Kidney epithelial cell (primary cell): ENCODE measurements at regions not wholly inside any gene's neighbourhood (a gene's known extent, or its start where the extent isn't known, plus 50 kb on each side); places are given as distances from the start of the nearest gene placed in this dataset.
"Not testable (repeated sequence)": the region's sequence is repeated elsewhere in the genome, so short reads cannot be mapped to it uniquely, and the experiment has no call there.

Experiments used
- DNase-seq: peaks from one replicate; pipeline ENCODE4 v3.0.0-alpha.2; 2010; ENCODE audit warnings: low read depth
- H3K27me3 ChIP-seq: 2 replicates; pipeline ENCODE4 v1.6.0; 2011; ENCODE audit warnings: low read length; ENCODE audit not compliant: control insufficient read depth, insufficient read depth
- H3K36me3 ChIP-seq: 2 replicates; pipeline ENCODE4 v1.5.1; 2011; ENCODE audit warnings: low read length; ENCODE audit not compliant: control insufficient read depth, insufficient read depth
- H3K4me3 ChIP-seq: 2 replicates; pipeline ENCODE4 v1.5.1; 2011; ENCODE audit warnings: low read depth, mild to moderate bottlenecking, control low read depth, low read length

DNA sequence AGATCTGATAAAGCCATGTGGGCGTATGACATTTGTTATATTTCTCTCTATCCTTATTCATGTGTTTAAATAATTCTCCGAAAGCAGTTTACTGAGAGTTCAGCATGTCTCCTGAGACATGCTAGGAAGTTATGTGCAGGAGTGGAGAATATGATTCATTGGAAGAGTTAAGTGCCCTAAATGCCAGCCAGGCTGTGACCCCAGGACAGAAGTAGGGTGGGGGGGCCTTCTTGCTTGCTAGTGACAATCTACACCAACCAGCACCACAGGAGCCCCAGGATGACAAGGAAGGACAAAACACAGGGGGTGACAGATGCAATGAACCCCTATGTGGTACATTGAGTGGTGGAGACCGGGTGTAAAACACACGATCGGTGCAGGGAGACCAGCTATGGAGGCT, 79.5 kb upstream of the PLGLB2 start:
- H3K27me3 ChIP-seq, H3K36me3 ChIP-seq, H3K4me3 ChIP-seq, DNase-seq: not testable (repeated sequence)

DNA sequence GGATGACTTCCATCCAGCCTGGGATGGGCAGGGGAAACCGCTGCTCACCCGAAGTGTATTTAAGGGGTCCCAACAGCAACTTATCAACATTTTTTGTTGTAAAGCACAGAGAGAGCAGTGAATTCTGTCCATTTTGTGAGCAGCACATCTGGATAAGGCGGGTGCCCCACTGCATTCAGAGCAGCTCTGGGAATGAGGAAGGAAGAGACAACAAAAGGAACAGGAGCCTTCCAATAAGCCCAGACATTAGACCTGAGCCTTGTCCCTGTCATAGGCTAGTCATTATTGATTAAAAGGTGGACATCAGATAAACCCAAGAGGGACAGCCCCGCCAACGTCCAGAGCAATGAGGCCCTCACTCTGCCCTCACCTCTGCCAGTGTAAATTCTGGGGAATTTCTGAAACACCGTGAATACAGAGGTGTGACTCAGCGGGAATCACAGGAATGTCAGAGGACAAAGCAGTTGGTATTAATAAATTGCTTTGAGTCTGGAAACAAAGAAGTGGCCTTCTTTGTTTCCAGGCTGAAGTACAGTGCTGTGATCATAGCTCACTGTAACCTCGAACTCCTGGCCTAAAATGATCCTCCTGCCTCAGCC, 78.2 kb upstream of the PLGLB2 start:
- H3K36me3 ChIP-seq, H3K4me3 ChIP-seq, H3K27me3 ChIP-seq, DNase-seq: not testable (repeated sequence)

DNA sequence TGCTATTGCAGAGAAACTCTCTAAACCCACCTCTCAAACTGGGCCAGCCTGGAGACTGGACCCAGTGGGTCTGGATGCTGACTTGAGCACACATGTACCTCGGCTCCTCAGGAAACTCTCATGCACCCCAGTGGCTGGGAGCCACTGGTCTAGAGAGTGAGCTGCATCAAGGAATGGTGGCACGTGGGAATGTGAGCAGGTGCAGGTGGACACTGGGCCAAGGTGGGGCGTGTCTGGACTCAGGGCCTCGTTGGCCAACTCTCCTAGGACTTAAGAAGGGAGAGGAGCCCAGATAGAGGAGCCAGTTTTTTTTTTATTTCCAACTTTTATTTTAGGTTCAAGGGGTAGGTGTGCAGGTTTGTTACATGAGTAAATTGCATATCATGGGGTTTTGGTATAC, 75.5 kb upstream of the PLGLB2 start:
- H3K36me3 ChIP-seq, H3K4me3 ChIP-seq, H3K27me3 ChIP-seq, DNase-seq: not testable (repeated sequence)

DNA sequence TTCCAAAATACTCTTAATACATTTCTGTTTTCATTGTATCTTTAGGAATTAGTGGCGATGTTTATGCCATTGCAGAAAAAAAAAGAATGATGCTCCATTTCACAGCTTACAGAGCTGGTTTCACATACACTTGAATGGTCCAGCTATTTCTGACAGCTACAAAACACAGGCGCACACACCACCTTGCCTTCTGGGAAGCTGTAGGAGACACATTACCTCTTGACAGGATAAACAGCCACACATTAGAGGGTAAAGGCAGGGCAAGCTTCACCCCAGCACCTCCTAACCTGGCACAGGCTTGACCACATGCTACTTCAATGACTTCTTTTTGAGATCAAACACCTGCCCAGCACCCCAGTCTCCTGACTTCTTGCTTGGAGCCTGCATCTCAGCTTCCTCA, 73.2 kb upstream of the PLGLB2 start:
- not testable (repeated sequence) for H3K4me3 ChIP-seq, H3K27me3 ChIP-seq, DNase-seq, H3K36me3 ChIP-seq

DNA sequence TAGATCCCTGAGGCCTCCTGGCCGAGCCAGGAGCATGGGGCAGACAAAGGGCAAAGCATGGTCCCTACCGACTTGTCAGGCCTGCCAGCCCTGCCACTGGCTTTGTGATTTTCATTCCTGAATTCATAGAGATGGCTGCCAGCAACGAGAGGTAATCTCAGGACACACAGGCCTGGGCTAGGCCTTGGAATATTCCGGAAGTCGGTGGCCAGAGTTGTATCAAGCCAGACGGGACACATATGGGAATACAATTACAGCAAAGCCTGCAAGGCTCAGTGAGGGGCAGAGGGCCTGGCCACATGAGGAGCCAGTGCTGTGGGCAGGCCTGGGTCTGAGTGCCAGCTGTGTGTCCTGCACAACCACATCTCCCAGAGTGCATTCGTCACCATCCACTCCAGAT, 72.4 kb upstream of the PLGLB2 start:
- not testable (repeated sequence) for DNase-seq, H3K27me3 ChIP-seq, H3K4me3 ChIP-seq, H3K36me3 ChIP-seq

DNA sequence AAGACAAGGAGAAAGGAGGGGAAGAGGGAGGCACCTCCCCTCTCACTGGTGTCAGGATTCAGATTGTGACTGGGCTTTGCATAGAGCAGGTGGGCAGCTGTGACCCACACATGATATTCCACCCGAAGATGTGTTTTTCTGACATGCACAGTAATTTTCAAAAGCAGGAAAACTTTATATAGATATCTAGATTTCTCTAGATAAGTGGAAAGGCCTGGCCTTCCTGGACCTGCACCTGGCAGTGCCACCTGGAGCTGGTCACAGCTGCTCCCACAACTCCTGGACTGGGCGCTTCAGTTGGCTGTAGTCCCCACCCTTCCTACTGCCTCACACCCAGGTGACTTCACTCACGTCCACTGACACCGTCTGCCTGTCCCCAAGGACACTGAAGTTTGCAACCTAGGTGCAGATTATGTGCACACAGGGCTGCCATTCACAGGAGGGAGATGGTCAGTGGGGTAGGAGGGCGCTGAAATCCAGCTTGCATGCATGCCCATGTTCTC, 70.4 kb upstream of the PLGLB2 start:
- not testable (repeated sequence) for H3K36me3 ChIP-seq, H3K27me3 ChIP-seq, DNase-seq, H3K4me3 ChIP-seq

DNA sequence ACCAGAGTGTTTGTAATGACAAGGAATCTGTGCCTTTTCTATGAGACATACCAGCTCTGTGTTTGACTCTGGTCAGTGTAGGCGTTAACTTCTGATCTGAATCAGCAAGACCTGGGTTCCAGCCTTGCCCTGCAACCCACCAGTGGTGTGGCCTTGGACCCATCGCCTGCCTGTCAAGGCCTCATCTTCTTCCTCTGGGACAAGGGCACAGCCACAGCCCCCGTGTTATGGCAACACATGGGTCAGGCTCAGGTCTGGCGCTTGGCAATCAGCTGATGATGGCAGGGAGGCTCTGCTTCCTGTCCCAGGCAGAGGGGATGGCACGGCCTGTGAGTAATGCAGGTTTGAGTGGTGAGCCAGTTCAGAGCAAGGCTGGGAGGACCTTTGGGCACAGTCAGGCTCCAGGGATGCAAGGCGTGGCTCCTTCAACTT, 69.1 kb upstream of the PLGLB2 start:
- H3K4me3 ChIP-seq, H3K27me3 ChIP-seq, H3K36me3 ChIP-seq, DNase-seq: not testable (repeated sequence)

DNA sequence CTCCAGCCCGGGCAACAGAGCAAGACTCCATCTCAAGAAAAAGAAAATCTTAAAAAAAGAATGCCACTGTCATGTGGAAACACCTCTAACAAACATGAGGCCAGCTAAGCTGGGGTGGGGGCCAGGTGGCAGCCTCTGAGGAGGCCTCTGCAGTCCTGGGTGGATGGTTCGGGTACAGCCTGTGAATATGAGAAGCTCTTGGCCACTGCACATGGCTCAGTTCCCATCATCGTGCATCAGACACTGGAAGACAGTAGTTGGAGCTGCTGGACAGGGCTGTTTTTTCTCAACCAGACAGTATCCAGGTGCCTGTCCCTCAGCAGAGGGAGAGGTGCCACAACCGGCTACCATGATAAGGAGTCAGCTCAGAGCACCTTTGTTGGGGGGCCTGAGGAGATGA, 67.9 kb upstream of the PLGLB2 start:
- not testable (repeated sequence) for H3K27me3 ChIP-seq, H3K4me3 ChIP-seq, H3K36me3 ChIP-seq, DNase-seq

DNA sequence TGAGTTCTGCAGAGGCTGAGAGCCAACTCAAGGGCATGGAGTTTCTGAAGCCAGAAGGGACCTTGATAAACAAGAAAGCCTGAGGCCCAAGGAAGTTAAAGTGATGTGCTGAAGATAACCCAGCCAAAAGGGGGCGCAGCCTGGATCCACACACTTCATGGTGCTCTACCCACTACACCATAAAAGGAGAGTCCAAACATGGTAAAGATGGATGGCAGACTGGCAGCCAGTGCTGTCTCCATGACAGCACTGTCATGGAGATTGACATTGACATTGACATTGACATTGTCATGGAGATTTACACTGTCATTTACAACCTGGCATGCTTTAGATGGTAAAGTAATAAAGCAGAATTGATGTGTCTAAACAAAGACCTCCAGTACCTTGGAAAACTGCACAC, 67.2 kb upstream of the PLGLB2 start:
- not testable (repeated sequence) for DNase-seq

DNA sequence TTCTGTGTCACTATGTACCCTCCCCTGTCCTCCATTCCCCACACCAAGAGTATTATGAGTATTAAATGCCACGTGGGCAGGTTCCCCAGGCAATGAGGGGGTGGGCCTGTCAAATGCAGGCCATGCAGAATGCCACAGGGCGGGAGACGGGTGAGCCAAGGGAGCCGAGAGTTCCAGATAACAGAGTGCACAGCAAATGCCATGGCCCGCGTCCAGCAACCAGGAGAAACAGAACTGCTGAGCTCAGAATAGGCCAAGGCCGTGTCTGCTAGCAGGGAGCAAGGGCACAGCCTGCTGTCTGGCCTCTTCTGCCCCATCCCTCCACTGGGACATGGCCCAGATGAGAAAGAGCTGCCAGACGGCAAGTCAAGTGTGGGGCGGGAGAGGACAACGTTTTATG, 64.4 kb upstream of the PLGLB2 start:
- not testable (repeated sequence) for H3K4me3 ChIP-seq, H3K36me3 ChIP-seq, DNase-seq, H3K27me3 ChIP-seq

More for the DNA sequence above, 67.2 kb upstream of the PLGLB2 start:
- not testable (repeated sequence) for H3K36me3 ChIP-seq, H3K4me3 ChIP-seq, H3K27me3 ChIP-seq

DNA sequence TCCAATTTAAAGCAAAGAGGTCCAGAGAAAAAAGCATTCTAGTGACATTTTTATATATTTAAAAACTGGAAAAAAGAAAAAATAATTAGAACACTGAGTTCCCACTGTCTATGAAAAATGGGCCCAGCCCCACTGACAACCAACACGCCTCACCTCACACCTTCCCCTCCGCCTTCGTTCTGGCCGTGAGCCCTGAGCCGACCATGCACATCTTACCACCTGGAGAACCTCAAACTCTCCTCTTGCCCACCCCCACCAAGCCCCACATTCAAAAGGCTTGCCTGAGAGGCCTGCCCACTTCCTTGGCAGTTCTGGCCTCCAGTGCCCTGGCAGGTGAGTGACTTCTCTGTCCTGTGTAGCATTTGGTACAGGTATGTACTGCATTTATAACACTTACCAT, 63.9 kb upstream of the PLGLB2 start:
- not testable (repeated sequence) for H3K4me3 ChIP-seq, DNase-seq, H3K36me3 ChIP-seq, H3K27me3 ChIP-seq

DNA sequence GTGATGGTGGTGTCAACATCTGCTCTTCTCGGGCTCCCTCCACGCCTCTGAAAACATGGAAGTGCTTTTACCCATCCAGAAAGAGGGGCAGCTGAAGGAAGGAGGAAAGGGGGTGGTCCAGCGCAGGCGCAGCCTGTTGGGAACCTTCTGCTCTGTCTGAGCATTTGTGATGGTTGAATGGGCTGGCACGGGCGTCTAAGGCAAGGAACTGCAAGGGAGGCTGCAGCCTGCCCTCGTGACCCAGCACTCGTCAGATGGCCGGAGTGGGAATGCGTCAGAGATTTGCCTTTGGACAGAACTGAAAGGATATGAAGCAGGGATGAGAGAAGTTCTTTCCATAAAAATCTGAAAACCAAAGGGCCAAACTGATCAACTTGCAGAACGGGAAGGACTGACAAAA, 62.3 kb upstream of the PLGLB2 start:
- DNase-seq, H3K4me3 ChIP-seq, H3K27me3 ChIP-seq, H3K36me3 ChIP-seq: not testable (repeated sequence)

DNA sequence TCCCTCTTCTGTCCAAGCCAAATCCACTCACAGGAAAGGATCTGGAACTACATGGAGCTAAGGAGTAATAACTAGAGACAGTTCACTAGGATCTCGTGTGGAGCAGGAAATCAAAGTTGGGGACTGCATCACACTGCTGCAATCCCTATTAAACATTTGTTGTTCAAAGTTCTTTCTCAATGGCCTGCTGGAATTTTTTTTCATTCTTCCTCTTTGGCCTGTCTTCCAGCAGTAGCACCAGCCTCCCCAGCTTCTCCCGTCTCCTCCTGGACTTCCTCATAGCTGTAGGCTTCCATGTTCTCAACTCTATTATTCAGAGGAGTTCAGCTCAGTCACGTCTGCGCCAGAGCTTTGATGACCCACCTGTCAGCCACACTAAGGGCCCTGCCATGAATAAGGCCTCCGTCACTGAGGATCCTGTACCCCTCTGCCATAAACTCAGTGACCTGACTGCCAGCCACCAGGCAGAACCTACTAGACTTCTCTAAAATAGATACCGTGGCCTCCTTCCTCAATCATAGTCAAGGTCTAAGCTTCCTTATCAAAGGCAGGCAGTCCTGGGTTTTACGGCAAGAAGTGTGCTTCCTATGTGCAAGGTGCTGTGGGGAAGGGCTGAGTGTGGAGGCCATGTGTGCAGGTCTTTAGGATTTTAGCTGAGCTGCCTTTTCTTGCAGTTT, 60.9 kb upstream of the PLGLB2 start:
- H3K4me3 ChIP-seq, H3K27me3 ChIP-seq, H3K36me3 ChIP-seq, DNase-seq: not testable (repeated sequence)

DNA sequence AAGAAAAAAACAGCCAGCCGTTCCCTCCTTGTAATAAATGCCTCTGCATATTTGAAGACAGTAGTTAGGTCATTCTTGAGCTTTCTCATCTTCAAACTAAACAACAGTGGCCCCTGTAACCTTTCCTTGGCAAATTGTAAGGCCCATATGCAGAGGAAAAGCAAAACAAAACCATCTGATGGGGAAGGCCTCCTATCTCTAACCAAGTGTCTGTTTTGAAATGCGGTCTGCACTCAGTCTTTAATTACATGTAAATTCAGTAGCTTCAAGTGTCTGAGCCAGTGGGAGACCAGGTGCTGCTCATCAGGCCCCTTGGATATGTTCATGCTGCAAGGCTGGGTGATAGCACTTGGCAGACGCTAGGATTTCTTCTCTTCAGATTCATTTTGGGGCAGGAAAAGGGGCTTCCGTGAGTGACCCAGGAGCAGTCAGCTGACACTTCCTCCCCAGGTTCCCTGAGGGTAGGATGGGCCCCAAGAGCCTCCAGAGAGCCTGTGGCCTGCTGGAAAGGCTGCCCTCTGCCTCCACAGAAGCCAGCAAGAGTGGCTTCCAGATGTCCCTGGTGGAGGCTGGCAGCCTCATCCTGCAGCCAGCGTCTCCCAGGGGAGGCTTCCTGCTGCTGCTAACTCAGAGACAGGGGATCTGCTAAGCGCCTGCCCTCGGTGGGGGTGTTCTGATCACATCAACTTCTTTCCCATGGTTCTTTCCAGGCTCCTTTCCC, 60.2 kb upstream of the PLGLB2 start:
- H3K4me3 ChIP-seq, H3K36me3 ChIP-seq, H3K27me3 ChIP-seq, DNase-seq: not testable (repeated sequence)
